HL-60 (cell line): ENCODE measurements at regions not wholly inside any gene's neighbourhood (a gene's known extent, or its start where the extent isn't known, plus 50 kb on each side); places are given as distances from the start of the nearest gene placed in this dataset.

Experiments used
- DNase-seq, 2 experiments: peaks; one replicate each; pipeline ENCODE4 v3.0.0-alpha.2; 2010 to 2020; ENCODE audit warnings: low read depth in 1 of 2, low spot score in 1 of 2
- H3K27ac ChIP-seq: fragments of 250-450 bp; sonication (Bioruptor Pico); replicated peaks from 2 replicates; pipeline ENCODE4 v1.5.1; 2020; ENCODE audit warnings: mild to moderate bottlenecking, moderate library complexity
- H3K27me3 ChIP-seq: fragments of 250-450 bp; sonication (Bioruptor Pico); 2 replicates; pipeline ENCODE4 v1.5.1; 2021; ENCODE audit warnings: mild to moderate bottlenecking, moderate library complexity; ENCODE audit not compliant: insufficient read depth, poor library complexity, severe bottlenecking
- H3K4me3 ChIP-seq: replicated peaks from 2 replicates; pipeline ENCODE4 v1.5.1; 2011; ENCODE audit warnings: mild to moderate bottlenecking, control low read depth, low read length; ENCODE audit not compliant: insufficient read depth
- CTCF ChIP-seq: IDR thresholded peaks from one replicate; pipeline ENCODE4 v1.5.1; 2011; ENCODE audit warnings: low read length, control low read depth, inconsistent platforms; ENCODE audit not compliant: insufficient read depth
- GABPA ChIP-seq: IDR thresholded peaks from 2 replicates; pipeline ENCODE4 v1.6.1; 2012; ENCODE audit warnings: low read depth
- POLR2AphosphoS5 ChIP-seq: IDR thresholded peaks from 2 replicates; pipeline ENCODE4 v1.6.1; 2012; ENCODE audit warnings: low read depth
- REST ChIP-seq: IDR thresholded peaks from 2 replicates; pipeline ENCODE4 v1.6.1; 2012; ENCODE audit warnings: low read depth; ENCODE audit not compliant: insufficient replicate concordance
- SPI1 ChIP-seq: IDR thresholded peaks from 2 replicates; pipeline ENCODE4 v1.6.1; 2012; ENCODE audit warnings: low read depth, mild to moderate bottlenecking, borderline replicate concordance

GRCh38 chr9:1284727-1285126 is 234.6 kb downstream of the DMRT2 start:
- TF ChIP-seq REST: no peak
- no peak for TF ChIP-seq POLR2AphosphoS5
- TF ChIP-seq CTCF: no peak
- no peak for TF ChIP-seq GABPA
- no peak for TF ChIP-seq SPI1
- Histone ChIP-seq H3K27me3 (no peaks in the 10 kb centered on the region), H3K4me3 (no peak overlapping the region), H3K27ac (no peak overlapping the region)
- DNase-seq: no peak

- Histone ChIP-seq H3K27ac (no peak overlapping the region), H3K4me3 (no peak overlapping the region), H3K27me3 (no peaks in the 10 kb centered on the region)
- TF ChIP-seq SPI1 (no peak), CTCF (no peak), GABPA (no peak), REST (no peak), POLR2AphosphoS5 (no peak)
- DNase-seq: no peak
These were observed 235.4 kb downstream of the DMRT2 start for GRCh38 chr9:1285526-1285925.

- Histone ChIP-seq H3K27ac (no peak overlapping the region), H3K4me3 (no peak overlapping the region), H3K27me3 (no peaks in the 10 kb centered on the region)
- no peak for DNase-seq
- TF ChIP-seq POLR2AphosphoS5 (no peak), GABPA (no peak), CTCF (no peak), SPI1 (no peak), REST (no peak)
These were observed 242.2 kb downstream of the DMRT2 start for GRCh38 chr9:1292384-1292783.
